Natural killer cell (primary cell): ENCODE measurements at regions not wholly inside any gene's neighbourhood (a gene's known extent, or its start where the extent isn't known, plus 50 kb on each side); places are given as distances from the start of the nearest gene placed in this dataset.

ENCODE experiments used
- ATAC-seq, 3 donors: fragments of 150-1000 bp in 2 of 3; fragments of 200-7000 bp in 1 of 3; cut with Tn5 transposase; 1 replicate in 1 of 3; 2 replicates in 2 of 3; pipeline ENCODE4 v1.10.0; 2021; ENCODE audit warnings: mild to moderate bottlenecking in 2 of 3, moderate library complexity in 2 of 3
- DNase-seq, 2 donors: peaks; one replicate each; pipeline versions ENCODE4 v3.0.0 to v3.0.0-alpha.2; 2013 to 2021; ENCODE audit warnings: mixed read lengths in 1 of 2
- H3K27ac ChIP-seq: one replicate; pipeline ENCODE4 v1.5.1; 2013; ENCODE audit warnings: mild to moderate bottlenecking, low read length
- H3K27me3 ChIP-seq: one replicate; pipeline ENCODE4 v1.6.1; 2013; ENCODE audit warnings: low read length; ENCODE audit not compliant: control insufficient read depth, insufficient read depth
- H3K36me3 ChIP-seq: one replicate; pipeline ENCODE4 v1.6.1; 2013; ENCODE audit warnings: low read length; ENCODE audit not compliant: control insufficient read depth, insufficient read depth
- H3K4me1 ChIP-seq: one replicate; pipeline ENCODE4 v1.6.1; 2013; ENCODE audit warnings: low read length; ENCODE audit not compliant: control insufficient read depth, insufficient read depth
- H3K4me3 ChIP-seq: one replicate; pipeline ENCODE4 v1.5.1; 2013; ENCODE audit warnings: low read length
- H3K9me3 ChIP-seq: one replicate; pipeline ENCODE4 v1.6.1; 2013; ENCODE audit warnings: low read length; ENCODE audit not compliant: control insufficient read depth, insufficient read depth
- H3K27ac Mint-ChIP-seq, 2 donors: one replicate each; pipeline ENCODE4 v1.8.0; 2022; ENCODE audit warnings: mild to moderate bottlenecking in 2 of 2, mixed read lengths in 2 of 2, moderate library complexity in 1 of 2
- H3K27me3 Mint-ChIP-seq, 2 donors: one replicate each; pipeline ENCODE4 v1.8.0; 2022; ENCODE audit warnings: low read depth in 2 of 2, mixed read lengths in 2 of 2
- H3K36me3 Mint-ChIP-seq: one replicate; pipeline ENCODE4 v1.8.0; 2022; ENCODE audit warnings: mixed read lengths
- H3K4me1 Mint-ChIP-seq, 2 donors: one replicate each; pipeline ENCODE4 v1.8.0; 2022; ENCODE audit warnings: mixed read lengths in 2 of 2
- H3K4me3 Mint-ChIP-seq: one replicate; pipeline ENCODE4 v1.8.0; 2022; ENCODE audit warnings: mild to moderate bottlenecking, moderate library complexity, mixed read lengths
- H3K9me3 Mint-ChIP-seq, 2 donors: one replicate each; pipeline ENCODE4 v1.8.0; 2022; ENCODE audit warnings: mixed read lengths in 2 of 2
- CTCF ChIP-seq: fragments of 200-600 bp; IDR thresholded peaks from one replicate; pipeline ENCODE4 v1.8.0; 2022; ENCODE audit warnings: antibody characterized with exemption
- WGBS: methylation state at CpG from one replicate; pipeline ENCODE4 v1.1.7; 2013; ENCODE audit warnings: missing lambda C conversion rate; ENCODE audit not compliant: insufficient coverage; 5-methylcytosine and 5-hydroxymethylcytosine counted together
- intact Hi-C: fragments of 100-400 bp; cut with micrococcal nuclease; formaldehyde crosslinking; loops from one replicate; pipeline ENCODE4 v1.14.2; 2022

- H3K36me3 ChIP-seq, result no peaks in the 10 kb centered on the region
- H3K27ac Mint-ChIP-seq, result no peak overlapping the region
- no peaks in the 10 kb centered on the region for H3K9me3 Mint-ChIP-seq
- WGBS, result 93% methylated on average over 8 of the region's 8 CpGs
- H3K9me3 ChIP-seq, result no peaks in the 10 kb centered on the region
- peaks cover 0 to 6% of the 10 kb centered on the region in 2 donors for H3K27me3 Mint-ChIP-seq
- H3K36me3 Mint-ChIP-seq, result no peaks in the 10 kb centered on the region
- no peak overlapping the region for H3K27ac ChIP-seq
- no peaks in the 10 kb centered on the region for H3K4me1 Mint-ChIP-seq
- ATAC-seq (no peak), DNase-seq (no peak)
- H3K4me3 ChIP-seq, result no peak overlapping the region
- no peak overlapping the region for H3K4me3 Mint-ChIP-seq
- intact Hi-C loops, result no loop called here
- H3K4me1 ChIP-seq, result no peaks in the 10 kb centered on the region
- no peaks in the 10 kb centered on the region for H3K27me3 ChIP-seq
- TF ChIP-seq CTCF, result no peak
Measured at GRCh38 chr14:30450631-30451545, 108.1 kb upstream of the G2E3 start.

GRCh38 chr14:30456296-30456695, 102.7 kb upstream of the G2E3 start:
- no peaks in the 10 kb centered on the region for H3K36me3 Mint-ChIP-seq
- Histone ChIP-seq H3K9me3 (no peaks in the 10 kb centered on the region), H3K27ac (no peak overlapping the region), H3K36me3 (no peaks in the 10 kb centered on the region), H3K4me1 (no peaks in the 10 kb centered on the region), H3K27me3 (no peaks in the 10 kb centered on the region), H3K4me3 (no peak overlapping the region)
- H3K9me3 Mint-ChIP-seq, result no peaks in the 10 kb centered on the region
- no peak for TF ChIP-seq CTCF
- DNase-seq (no peak), ATAC-seq (no peak)
- no peak overlapping the region for H3K4me3 Mint-ChIP-seq
- H3K27ac Mint-ChIP-seq, result no peak overlapping the region
- H3K4me1 Mint-ChIP-seq, result no peaks in the 10 kb centered on the region
- peaks cover 0 to 9% of the 10 kb centered on the region in 2 donors for H3K27me3 Mint-ChIP-seq
- no CpG with 5 or more reads among the region's 2 CpGs for WGBS
- intact Hi-C loops, result no loop called here

- Histone ChIP-seq H3K36me3 (no peaks in the 10 kb centered on the region), H3K9me3 (no peaks in the 10 kb centered on the region), H3K27ac (no peak overlapping the region), H3K27me3 (no peaks in the 10 kb centered on the region), H3K4me3 (no peak overlapping the region), H3K4me1 (no peaks in the 10 kb centered on the region)
- ATAC-seq (no peak), DNase-seq (no peak)
- intact Hi-C loops, result no loop called here
- Mint-ChIP-seq H3K4me3 (no peak overlapping the region), H3K9me3 (peaks cover 0 to 2% of the 10 kb centered on the region in 2 donors), H3K4me1 (no peaks in the 10 kb centered on the region), H3K36me3 (no peaks in the 10 kb centered on the region), H3K27ac (no peak overlapping the region), H3K27me3 (peaks cover 0 to 2% of the 10 kb centered on the region in 2 donors)
- WGBS, result 88% methylated on average over 1 of the region's 3 CpGs
- no peak for TF ChIP-seq CTCF
Measured at GRCh38 chr14:30462358-30462757, 96.6 kb upstream of the G2E3 start.

- DNase-seq, result no peak
- no peak overlapping the region for H3K27ac Mint-ChIP-seq
- Histone ChIP-seq H3K9me3 (no peaks in the 10 kb centered on the region), H3K36me3 (no peaks in the 10 kb centered on the region), H3K4me1 (no peaks in the 10 kb centered on the region), H3K4me3 (no peak overlapping the region), H3K27me3 (no peaks in the 10 kb centered on the region), H3K27ac (no peak overlapping the region)
- intact Hi-C loops, result no loop called here
- WGBS, result 64% methylated on average over 1 of the region's 1 CpG
- no peaks in the 10 kb centered on the region for H3K4me1 Mint-ChIP-seq
- no peaks in the 10 kb centered on the region for H3K27me3 Mint-ChIP-seq
- H3K9me3 Mint-ChIP-seq, result peaks cover 3 to 5% of the 10 kb centered on the region in 2 donors
- no peak for ATAC-seq
- no peaks in the 10 kb centered on the region for H3K36me3 Mint-ChIP-seq
- H3K4me3 Mint-ChIP-seq, result no peak overlapping the region
- no peak for TF ChIP-seq CTCF
Measured at GRCh38 chr14:30464481-30464880, 94.5 kb upstream of the G2E3 start.
